HEK293T (cell line): ENCODE measurements at regions not wholly inside any gene's neighbourhood (a gene's known extent, or its start where the extent isn't known, plus 50 kb on each side); places are given as distances from the start of the nearest gene placed in this dataset.

Source experiments
- BHLHE40 ChIP-seq: fragments of 450-650 bp; IDR thresholded peaks from 2 replicates; pipeline ENCODE4 v1.6.1; 2016; ENCODE audit warnings: mild to moderate bottlenecking, moderate library complexity, borderline replicate concordance
- ELF4 ChIP-seq: fragments of 450-650 bp; IDR thresholded peaks from 2 replicates; pipeline ENCODE4 v1.6.1; 2017; ENCODE audit warnings: antibody characterized with exemption
- L3MBTL2 ChIP-seq: fragments of 450-650 bp; conservative IDR thresholded peaks from 2 replicates; pipeline ENCODE4 v1.6.1; 2016; ENCODE audit warnings: mild to moderate bottlenecking
- TF ChIP-seq, protein P1 (sequence below): fragments of 450-650 bp; IDR thresholded peaks from 2 replicates; pipeline ENCODE4 v1.6.1; 2016

DNA sequence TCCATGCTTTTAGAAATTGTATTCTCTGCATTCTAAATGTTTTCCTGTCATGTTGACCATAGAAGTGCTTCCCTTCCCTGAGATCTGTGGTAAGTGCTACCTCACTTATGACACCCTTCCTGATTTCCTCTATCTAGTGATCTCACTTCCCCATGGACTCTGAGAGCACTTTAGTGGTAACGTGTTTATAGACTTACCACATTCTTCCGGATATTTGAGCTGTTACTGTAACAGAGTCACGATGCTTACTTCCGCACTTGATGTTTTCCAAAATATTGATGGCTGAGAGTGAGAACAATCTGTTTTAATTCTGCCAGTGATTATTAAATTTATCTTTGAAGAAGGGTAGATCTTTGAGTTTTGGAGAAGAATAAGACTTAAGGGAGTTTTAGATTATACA is 60.1 kb upstream of the NAMPT start:
- TF ChIP-seq, protein P1, sequence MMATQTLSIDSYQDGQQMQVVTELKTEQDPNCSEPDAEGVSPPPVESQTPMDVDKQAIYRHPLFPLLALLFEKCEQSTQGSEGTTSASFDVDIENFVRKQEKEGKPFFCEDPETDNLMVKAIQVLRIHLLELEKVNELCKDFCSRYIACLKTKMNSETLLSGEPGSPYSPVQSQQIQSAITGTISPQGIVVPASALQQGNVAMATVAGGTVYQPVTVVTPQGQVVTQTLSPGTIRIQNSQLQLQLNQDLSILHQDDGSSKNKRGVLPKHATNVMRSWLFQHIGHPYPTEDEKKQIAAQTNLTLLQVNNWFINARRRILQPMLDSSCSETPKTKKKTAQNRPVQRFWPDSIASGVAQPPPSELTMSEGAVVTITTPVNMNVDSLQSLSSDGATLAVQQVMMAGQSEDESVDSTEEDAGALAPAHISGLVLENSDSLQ: no peak
- TF ChIP-seq ELF4: no peak
- no peak for TF ChIP-seq BHLHE40
- TF ChIP-seq L3MBTL2: no peak
